Mucosa of rectum (tissue), 2 donors: ENCODE measurements at regions not wholly inside any gene's neighbourhood (a gene's known extent, or its start where the extent isn't known, plus 50 kb on each side); places are given as distances from the start of the nearest gene placed in this dataset.
A peak's percentile ranks its signal among the peaks of the same experiment; 100 is the strongest.
"Not testable (repeated sequence)": the region's sequence is repeated elsewhere in the genome, so short reads cannot be mapped to it uniquely, and the experiment has no call there.

Source experiments
- H3K27ac ChIP-seq, 2 donors: one replicate each; pipeline ENCODE4 v1.7.0; 2013; ENCODE audit warnings: inconsistent platforms in 2 of 2, low read depth in 2 of 2, low read length in 2 of 2
- H3K27me3 ChIP-seq, 2 donors: one replicate each; pipeline ENCODE4 v1.7.0; 2013; ENCODE audit warnings: low read length in 2 of 2; ENCODE audit not compliant: control insufficient read depth in 2 of 2, insufficient read depth in 2 of 2
- H3K36me3 ChIP-seq, 2 donors: one replicate each; pipeline ENCODE4 v1.7.0; 2013; ENCODE audit warnings: low read length in 2 of 2; ENCODE audit not compliant: control insufficient read depth in 2 of 2, insufficient read depth in 2 of 2
- H3K4me1 ChIP-seq, 2 donors: one replicate each; pipeline ENCODE4 v1.7.0; 2013; ENCODE audit warnings: low read length in 2 of 2, mild to moderate bottlenecking in 1 of 2; ENCODE audit not compliant: control insufficient read depth in 2 of 2, insufficient read depth in 2 of 2
- H3K4me3 ChIP-seq, 2 donors: one replicate each; pipeline ENCODE4 v1.7.0; 2013; ENCODE audit warnings: low read length in 2 of 2
- H3K9ac ChIP-seq, 2 donors: one replicate each; pipeline ENCODE4 v1.7.0; 2013; ENCODE audit warnings: low read length in 2 of 2, low read depth in 1 of 2, mild to moderate bottlenecking in 1 of 2
- H3K9me3 ChIP-seq, 2 donors: one replicate each; pipeline ENCODE4 v1.7.0; 2013; ENCODE audit warnings: low read length in 2 of 2; ENCODE audit not compliant: control insufficient read depth in 2 of 2
- donor health status: healthy.
- donor health status: Normal muscosa, but diverticular disease.

- no peak overlapping the region for H3K27ac ChIP-seq
- H3K9me3 ChIP-seq = no peaks in the 10 kb centered on the region
- no peaks in the 10 kb centered on the region for H3K36me3 ChIP-seq
- peaks cover 3 to 15% of the 10 kb centered on the region in 2 donors for H3K4me1 ChIP-seq
- no peak overlapping the region for H3K4me3 ChIP-seq
- no peak overlapping the region for H3K9ac ChIP-seq
- no peaks in the 10 kb centered on the region for H3K27me3 ChIP-seq
Measured at GRCh38 chr1:182172699-182173098, 111.2 kb upstream of the ZNF648 start.

DNA sequence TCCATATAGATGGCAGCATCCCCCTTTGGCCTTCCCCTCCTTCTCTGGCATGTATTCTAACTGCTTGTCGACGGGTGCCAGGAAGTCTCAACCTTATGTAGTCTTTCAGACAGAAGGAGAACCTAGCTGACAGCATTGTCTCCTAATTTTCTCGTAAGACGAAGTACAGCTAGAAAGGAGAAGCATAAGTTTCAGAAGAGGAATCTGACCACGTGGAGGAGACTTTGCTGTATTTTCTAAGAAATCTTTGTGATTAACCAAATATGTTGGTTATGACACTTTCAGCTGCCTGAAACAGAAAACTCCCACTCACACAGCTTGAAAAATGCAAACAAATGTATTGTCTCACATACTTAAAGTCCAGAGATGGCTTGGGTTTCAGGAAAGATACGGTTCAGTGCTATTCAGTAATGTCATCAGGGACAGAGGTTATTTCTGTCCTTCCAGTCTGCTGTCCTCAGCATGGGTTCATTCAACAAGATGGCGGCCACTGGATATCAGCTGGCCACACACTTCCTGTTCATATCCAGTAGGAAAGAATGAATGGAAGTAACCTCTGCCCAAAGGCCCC lies 109.5 kb upstream of the ZNF648 start:
- Histone ChIP-seq H3K36me3 (no peaks in the 10 kb centered on the region), H3K27me3 (no peaks in the 10 kb centered on the region), H3K4me1 (peaks cover 3 to 14% of the 10 kb centered on the region in 2 donors), H3K9me3 (no peaks in the 10 kb centered on the region), H3K4me3 (no peak overlapping the region), H3K27ac (peak overlapping the region; percentile 27 to 43), H3K9ac (no peak overlapping the region)

GRCh38 chr1:182169203-182169602 lies 107.7 kb upstream of the ZNF648 start:
- Histone ChIP-seq H3K4me3 (no peak overlapping the region), H3K36me3 (no peaks in the 10 kb centered on the region), H3K9ac (no peak overlapping the region), H3K4me1 (peaks cover 0 to 2% of the 10 kb centered on the region in 2 donors), H3K27me3 (no peaks in the 10 kb centered on the region), H3K27ac (no peak overlapping the region), H3K9me3 (no peaks in the 10 kb centered on the region)

DNA sequence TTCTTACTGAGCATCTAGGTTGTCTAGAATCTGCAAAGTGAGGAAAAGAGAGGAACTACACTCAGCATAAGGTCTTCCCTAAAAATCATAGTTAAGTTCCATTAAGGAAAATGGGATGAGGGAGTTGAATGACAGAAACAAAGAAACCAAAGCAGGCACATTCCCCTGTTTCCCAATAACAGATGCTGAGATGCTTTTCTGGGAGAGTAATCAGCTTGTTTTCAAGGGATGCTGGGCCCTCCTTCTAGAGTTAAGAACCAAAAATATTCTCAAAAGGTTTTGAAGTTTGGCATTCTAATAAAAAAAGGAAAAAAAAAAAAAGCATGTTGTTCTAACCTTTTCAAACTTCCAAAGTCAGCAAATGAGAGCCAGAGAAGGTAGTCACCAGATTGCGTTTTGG lies 105.2 kb upstream of the ZNF648 start:
- Histone ChIP-seq H3K27ac (no peak overlapping the region), H3K9ac (no peak overlapping the region), H3K4me3 (no peak overlapping the region), H3K4me1 (no peaks in the 10 kb centered on the region), H3K9me3 (no peaks in the 10 kb centered on the region), H3K36me3 (no peaks in the 10 kb centered on the region), H3K27me3 (no peaks in the 10 kb centered on the region)

DNA sequence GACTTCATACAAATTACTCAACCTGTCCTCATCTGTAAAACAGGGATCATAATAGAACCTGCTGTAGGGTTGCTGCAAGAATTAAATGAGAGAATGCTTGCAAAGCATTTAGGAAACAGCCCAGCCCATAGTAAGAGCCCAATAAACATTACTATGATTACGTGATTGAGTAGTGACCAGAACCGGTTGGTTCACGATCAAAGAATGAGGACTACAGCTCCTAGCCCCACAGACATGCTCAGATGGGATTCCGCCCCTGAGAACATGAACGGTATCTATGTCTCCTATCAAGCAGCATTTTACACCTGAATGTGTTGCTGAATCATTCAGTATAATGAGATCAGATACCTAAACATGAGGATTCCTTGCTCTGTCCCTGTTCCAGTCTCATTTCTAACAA lies 104.8 kb upstream of the ZNF648 start:
- Histone ChIP-seq H3K4me1 (no peaks in the 10 kb centered on the region), H3K27me3 (no peaks in the 10 kb centered on the region), H3K27ac (no peak overlapping the region), H3K4me3 (no peak overlapping the region), H3K36me3 (no peaks in the 10 kb centered on the region), H3K9ac (no peak overlapping the region), H3K9me3 (no peaks in the 10 kb centered on the region)

DNA sequence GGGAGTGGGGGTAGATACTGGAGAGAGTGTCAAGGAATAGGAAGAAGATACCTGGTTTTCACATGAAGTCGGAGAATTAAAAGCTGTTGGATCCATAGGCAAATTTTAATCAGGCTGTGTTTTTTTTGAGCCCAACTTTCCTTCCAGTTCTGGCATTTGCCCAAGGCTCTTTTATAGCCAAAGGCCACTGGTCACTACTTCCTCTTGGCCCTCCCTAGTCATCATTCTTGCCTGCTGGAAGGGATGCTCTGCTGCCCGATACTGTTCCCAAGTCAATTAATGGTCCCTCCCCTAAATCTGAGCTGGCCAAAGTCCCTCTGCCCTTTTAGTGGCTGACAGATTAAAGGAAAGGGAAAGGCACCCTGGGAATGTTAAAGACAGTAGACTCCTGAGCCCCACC lies 102.8 kb upstream of the ZNF648 start:
- H3K27ac ChIP-seq = peak overlapping the region in 1 of 2 donors; percentile 50
- H3K27me3 ChIP-seq = no peaks in the 10 kb centered on the region
- H3K36me3 ChIP-seq = no peaks in the 10 kb centered on the region
- no peak overlapping the region for H3K4me3 ChIP-seq
- H3K4me1 ChIP-seq = no peaks in the 10 kb centered on the region
- H3K9ac ChIP-seq = no peak overlapping the region
- H3K9me3 ChIP-seq = no peaks in the 10 kb centered on the region

- no peaks in the 10 kb centered on the region for H3K36me3 ChIP-seq
Measured at GRCh38 chr1:182163821-182164223, 102.3 kb upstream of the ZNF648 start.

GRCh38 chr1:182159443-182159842 lies 97.9 kb upstream of the ZNF648 start:
- H3K4me3 ChIP-seq = no peak overlapping the region
- H3K27ac ChIP-seq = no peak overlapping the region
- no peaks in the 10 kb centered on the region for H3K36me3 ChIP-seq
- no peaks in the 10 kb centered on the region for H3K4me1 ChIP-seq
- H3K27me3 ChIP-seq = no peaks in the 10 kb centered on the region
- no peak overlapping the region for H3K9ac ChIP-seq
- H3K9me3 ChIP-seq = no peaks in the 10 kb centered on the region

More at GRCh38 chr1:182163821-182164223, 102.3 kb upstream of the ZNF648 start:
- Histone ChIP-seq H3K4me3 (no peak overlapping the region), H3K9ac (no peak overlapping the region), H3K9me3 (no peaks in the 10 kb centered on the region), H3K27ac (peak overlapping the region in 1 of 2 donors; percentile 50), H3K27me3 (no peaks in the 10 kb centered on the region), H3K4me1 (no peaks in the 10 kb centered on the region)

GRCh38 chr1:182157187-182157586 lies 95.7 kb upstream of the ZNF648 start:
- Histone ChIP-seq H3K4me1 (no peaks in the 10 kb centered on the region), H3K4me3 (no peak overlapping the region), H3K27me3 (no peaks in the 10 kb centered on the region), H3K9ac (no peak overlapping the region), H3K36me3 (no peaks in the 10 kb centered on the region), H3K9me3 (no peaks in the 10 kb centered on the region), H3K27ac (no peak overlapping the region)

DNA sequence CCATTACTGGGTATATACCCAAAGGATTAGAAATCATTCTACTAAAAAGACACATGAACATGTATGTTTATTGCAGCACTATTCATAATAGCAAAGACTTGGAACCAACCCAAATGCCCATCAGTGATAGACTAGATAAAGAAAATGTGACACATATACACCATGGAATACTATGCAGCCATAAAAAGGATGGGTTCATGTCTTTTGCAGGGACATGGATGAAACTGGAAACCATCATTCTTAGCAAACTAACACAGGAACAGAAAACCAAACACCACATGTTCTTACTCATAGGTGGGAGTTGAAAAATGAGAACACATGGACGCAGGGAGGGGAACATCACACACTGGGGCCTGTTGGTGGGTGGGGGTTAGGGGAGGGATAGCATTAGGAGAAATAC lies 92.9 kb upstream of the ZNF648 start:
- H3K9ac ChIP-seq, H3K9me3 ChIP-seq, H3K4me3 ChIP-seq, H3K4me1 ChIP-seq, H3K36me3 ChIP-seq, H3K27me3 ChIP-seq, H3K27ac ChIP-seq: not testable (repeated sequence)
